HepG2 (cell line): ENCODE measurements at regions not wholly inside any gene's neighbourhood (a gene's known extent, or its start where the extent isn't known, plus 50 kb on each side); places are given as distances from the start of the nearest gene placed in this dataset.

Experiments used
- FOXA3 ChIP-seq: IDR thresholded peaks from 2 replicates; pipeline ENCODE4 v1.6.1; 2016; ENCODE audit warnings: missing genetic modification reagents, missing compliant biosample characterization
- GATAD2A ChIP-seq: IDR thresholded peaks from 2 replicates; pipeline ENCODE4 v1.6.1; 2016
- HINFP ChIP-seq: sonication (generic); formaldehyde crosslinking; IDR thresholded peaks from 2 replicates; pipeline ENCODE4 v1.4.0; 2020; ENCODE audit warnings: low read depth, mild to moderate bottlenecking, missing genetic modification reagents
- HMGA1 ChIP-seq: sonication (generic); formaldehyde crosslinking; conservative IDR thresholded peaks from 2 replicates; pipeline ENCODE4 v1.4.0; 2020; ENCODE audit warnings: missing genetic modification reagents
- ISX ChIP-seq: sonication (generic); formaldehyde crosslinking; conservative IDR thresholded peaks from 2 replicates; pipeline ENCODE4 v1.5.0; 2020; ENCODE audit warnings: missing genetic modification reagents
- MNT ChIP-seq: fragments of 450-650 bp; IDR thresholded peaks from 2 replicates; pipeline ENCODE4 v1.6.1; 2016
- MTERF4 ChIP-seq: sonication (generic); formaldehyde crosslinking; IDR thresholded peaks from 2 replicates; pipeline ENCODE4 v1.8.0; 2023; ENCODE audit warnings: mild to moderate bottlenecking, missing genetic modification reagents
- PHF21A ChIP-seq: sonication (generic); formaldehyde crosslinking; IDR thresholded peaks from 2 replicates; pipeline ENCODE4 v1.5.0; 2020; ENCODE audit warnings: mild to moderate bottlenecking, missing genetic modification reagents
- SMYD3 ChIP-seq: sonication (generic); formaldehyde crosslinking; IDR thresholded peaks from 2 replicates; pipeline ENCODE4 v1.8.1; 2023; ENCODE audit warnings: mild to moderate bottlenecking, missing genetic modification reagents
- TFAP4 ChIP-seq: sonication (generic); IDR thresholded peaks from 2 replicates; pipeline ENCODE4 v1.6.1; 2016; ENCODE audit warnings: low read depth, borderline replicate concordance
- YEATS4 ChIP-seq: sonication (generic); formaldehyde crosslinking; IDR thresholded peaks from 2 replicates; pipeline ENCODE4 v1.4.0; 2020; ENCODE audit warnings: missing genetic modification reagents, borderline replicate concordance
- ZNF142 ChIP-seq: sonication (generic); formaldehyde crosslinking; IDR thresholded peaks from 2 replicates; pipeline ENCODE4 v1.4.0; 2020; ENCODE audit warnings: missing genetic modification reagents
- ZNF296 ChIP-seq: sonication (generic); formaldehyde crosslinking; conservative IDR thresholded peaks from 2 replicates; pipeline ENCODE4 v1.5.0; 2020; ENCODE audit warnings: mild to moderate bottlenecking, missing genetic modification reagents
- ZNF33B ChIP-seq: sonication (generic); formaldehyde crosslinking; IDR thresholded peaks from 2 replicates; pipeline ENCODE4 v1.5.1; 2020; ENCODE audit warnings: mild to moderate bottlenecking, missing genetic modification reagents
- ZNF512B ChIP-seq: sonication (generic); formaldehyde crosslinking; IDR thresholded peaks from 2 replicates; pipeline ENCODE4 v1.5.1; 2020; ENCODE audit warnings: missing genetic modification reagents, mild to moderate bottlenecking, borderline replicate concordance
- ZNF557 ChIP-seq: sonication (generic); formaldehyde crosslinking; IDR thresholded peaks from 2 replicates; pipeline ENCODE4 v1.4.0; 2020; ENCODE audit warnings: missing genetic modification reagents
- ZNF614 ChIP-seq: IDR thresholded peaks from 2 replicates; pipeline ENCODE4 v1.6.1; 2018; ENCODE audit warnings: missing biosample characterization, missing genetic modification reagents, inconsistent platforms, borderline replicate concordance

GRCh38 chr10:2079603-2080078 is 342.3 kb upstream of the ADARB2 start (continued):
- TF ChIP-seq MTERF4 (CRISPR knock-in tag) (no peak), ZNF142 (CRISPR knock-in tag) (no peak), ISX (no peak), TFAP4 (peak; percentile 93), FOXA3 (CRISPR knock-in tag) (no peak), YEATS4 (CRISPR knock-in tag) (0 out of 2 replicates have a peak, but pooled peaks have one; percentile 25), HINFP (CRISPR knock-in tag) (no peak), ZNF33B (CRISPR knock-in tag) (no peak), ZNF557 (no peak), HMGA1 (CRISPR knock-in tag) (no peak), GATAD2A (0 out of 2 replicates have a peak, but pooled peaks have one; percentile 21), PHF21A (CRISPR knock-in tag) (0 out of 2 replicates have a peak, but pooled peaks have one; percentile 25), ZNF614 (CRISPR knock-in tag) (0 out of 2 replicates have a peak, but pooled peaks have one; percentile 20), SMYD3 (CRISPR knock-in tag) (no peak), ZNF296 (no peak), MNT (no peak), ZNF512B (CRISPR knock-in tag) (no peak)
- TF ChIP-seq, all 625 proteins: peak for 50
